Gastrocnemius medialis (tissue), 4 donors: ENCODE measurements at regions not wholly inside any gene's neighbourhood (a gene's known extent, or its start where the extent isn't known, plus 50 kb on each side); places are given as distances from the start of the nearest gene placed in this dataset.
A peak's percentile ranks its signal among the peaks of the same experiment; 100 is the strongest.

Source experiments
- CTCF ChIP-seq, 5 experiments: fragments of 450-650 bp in 3 of 5; fragments of 200-600 bp in 2 of 5; sonication (generic) in 2 of 5; IDR thresholded peaks in 4 of 5; conservative IDR thresholded peaks in 1 of 5; 1 replicate in 4 of 5; 2 replicates in 1 of 5; pipeline ENCODE4 v1.5.1; 2016 to 2019; ENCODE audit warnings: antibody characterized with exemption in 5 of 5, mild to moderate bottlenecking in 3 of 5, moderate library complexity in 3 of 5
- POLR2A ChIP-seq, 2 donors: fragments of 450-650 bp; IDR thresholded peaks; one replicate each; pipeline ENCODE4 v1.6.1; 2017; ENCODE audit warnings: antibody characterized with exemption in 2 of 2, mild to moderate bottlenecking in 2 of 2, moderate library complexity in 2 of 2

- peak in 1 of 5 experiments; percentile 35 for TF ChIP-seq CTCF (IDR thresholded peaks at IDR 0.05 in 4 of 5, conservative IDR thresholded peaks at IDR 0.05 in 1 of 5)
- TF ChIP-seq POLR2A (IDR thresholded peaks at IDR 0.05) = no peak
These were observed 71.4 kb upstream of the TCF21 start for GRCh38 chr6:133817460-133818047.
